ENCODE measurements at regions not wholly inside any gene's neighbourhood (a gene's known extent, or its start where the extent isn't known, plus 50 kb on each side); places are given as distances from the start of the nearest gene placed in this dataset.

- Histone ChIP-seq H2AK5ac (ENCODE audit: insufficient read length, low read length) (no peak overlapping the region), H3K4me2 (ENCODE audit: insufficient read depth, insufficient read length, low read length) (no peak overlapping the region), H3K79me2 (ENCODE audit: insufficient read depth, low read length) (no peaks in the 10 kb centered on the region), H2BK12ac (ENCODE audit: insufficient read length, low read depth, low read length) (no peak overlapping the region), H2BK20ac (ENCODE audit: low read depth, low read length, poor library complexity, severe bottlenecking) (no peak overlapping the region), H3K9ac (ENCODE audit: extremely low read depth, insufficient read length, low read length) (no peak overlapping the region), H3K23me2 (ENCODE audit: insufficient read length, low read depth, low read length, poor library complexity, severe bottlenecking) (no peaks in the 10 kb centered on the region), H3K23ac (ENCODE audit: insufficient read length, low read depth, low read length) (no peak overlapping the region), H3K79me1 (ENCODE audit: insufficient read depth, low read depth, low read length, poor library complexity, severe bottlenecking) (no peaks in the 10 kb centered on the region), H3K14ac (ENCODE audit: insufficient read depth, low read length) (no peak overlapping the region), H2BK15ac (ENCODE audit: low read depth, low read length) (no peak overlapping the region), H4K8ac (replicated peaks; ENCODE audit: insufficient read length, low read depth, low read length) (no peak overlapping the region), H3K56ac (ENCODE audit: insufficient read length, low read depth, low read length) (no peak overlapping the region), H3T11ph (ENCODE audit: low read length) (no peak overlapping the region), H4K20me1 (ENCODE audit: control insufficient read depth, insufficient read depth, insufficient read length) (no peaks in the 10 kb centered on the region), H4K91ac (ENCODE audit: insufficient read length, low read depth, low read length) (no peak overlapping the region), H3K4ac (ENCODE audit: low read depth, low read length) (no peak overlapping the region), H3K18ac (ENCODE audit: insufficient read length, low read depth, low read length) (no peak overlapping the region), H2BK5ac (ENCODE audit: insufficient read length, low read length) (no peak overlapping the region), H4K5ac (ENCODE audit: insufficient read length, low read depth, low read length) (no peak overlapping the region), H3K9me3 (ENCODE audit: control insufficient read depth, low read depth, low read length) (no peaks in the 10 kb centered on the region), H3K4me1 (ENCODE audit: insufficient read depth, low read length) (peaks cover 6% of the 10 kb centered on the region; the same call in 1 of the 2 replicates), H2AFZ (ENCODE audit: low read length) (no peak overlapping the region), H3K27ac (ENCODE audit: insufficient read length, low read depth, low read length) (no peak overlapping the region), H2BK120ac (ENCODE audit: low read depth, low read length, poor library complexity, severe bottlenecking) (no peak overlapping the region), H3K27me3 (ENCODE audit: insufficient read depth, low read length) (no peaks in the 10 kb centered on the region)
- no peak overlapping the region for H3K27ac Mint-ChIP-seq
- peaks cover 2 to 10% of the 10 kb centered on the region in 2 experiments; a peak in 2 of 4 replicates for H3K4me1 Mint-ChIP-seq
- no peaks in the 10 kb centered on the region for H3K27me3 Mint-ChIP-seq (ENCODE audit: low read depth)
- no peak for TF ChIP-seq CTCF (conservative IDR thresholded peaks at IDR 0.05)
- no peak overlapping the region for H3K4me3 Mint-ChIP-seq
- no peaks in the 10 kb centered on the region for H3K36me3 Mint-ChIP-seq (ENCODE audit: insufficient read depth in 1 of 3, low read depth in 3 of 3)
- H3K9me3 Mint-ChIP-seq, result no peaks in the 10 kb centered on the region
- no peak for DNase-seq
Observed at GRCh38 chr4:13910556-13910955, 283.0 kb upstream of the BOD1L1 start.

Data from H9 (cell line).